Transverse colon (tissue), 4 donors: ENCODE measurements at regions not wholly inside any gene's neighbourhood (a gene's known extent, or its start where the extent isn't known, plus 50 kb on each side); places are given as distances from the start of the nearest gene placed in this dataset.
"Not testable (repeated sequence)": the region's sequence is repeated elsewhere in the genome, so short reads cannot be mapped to it uniquely, and the experiment has no call there.

Experiments used
- DNase-seq: peaks from one replicate; pipeline ENCODE4 v3.0.0-alpha.2; 2019
- H3K27ac ChIP-seq, 4 donors: fragments of 200-600 bp; sonication (generic); 2 replicates each; pipeline ENCODE4 v1.5.1; 2016 to 2018; ENCODE audit warnings: inconsistent platforms in 4 of 4
- H3K27me3 ChIP-seq: fragments of 200-600 bp; sonication (generic); 2 replicates; pipeline ENCODE4 v1.5.1; 2017; ENCODE audit warnings: inconsistent platforms
- H3K36me3 ChIP-seq, 4 donors: fragments of 200-600 bp; sonication (generic); 2 replicates each; pipeline ENCODE4 v1.5.1; 2017 to 2019; ENCODE audit warnings: inconsistent platforms in 4 of 4
- H3K4me1 ChIP-seq, 4 donors: fragments of 200-600 bp; sonication (generic); 2 replicates each; pipeline ENCODE4 v1.5.1; 2017 to 2020; ENCODE audit warnings: inconsistent platforms in 4 of 4
- H3K4me3 ChIP-seq, 4 donors: fragments of 200-600 bp; sonication (generic); 1 replicate in 1 of 4; 2 replicates in 3 of 4; pipeline versions ENCODE4 v1.5.1 to v1.6.1; 2017 to 2019; ENCODE audit warnings: inconsistent platforms in 4 of 4
- H3K9me3 ChIP-seq, 2 donors: fragments of 200-600 bp; sonication (generic); 2 replicates each; pipeline ENCODE4 v1.5.1; 2017 to 2019; ENCODE audit warnings: inconsistent platforms in 2 of 2
- CTCF ChIP-seq, 5 experiments: fragments of 200-600 bp in 3 of 5; fragments of 450-650 bp in 2 of 5; sonication (generic) in 3 of 5; IDR thresholded peaks; 1 replicate in 2 of 5; 2 replicates in 3 of 5; pipeline ENCODE4 v1.5.1; 2016 to 2017; ENCODE audit warnings: antibody characterized with exemption in 5 of 5, inconsistent platforms in 3 of 5, mild to moderate bottlenecking in 2 of 5, moderate library complexity in 1 of 5
- EP300 ChIP-seq: sonication (generic); formaldehyde crosslinking; IDR thresholded peaks from one replicate; pipeline ENCODE4 v1.6.1; 2017; ENCODE audit warnings: antibody characterized with exemption, low read depth
- POLR2A ChIP-seq: fragments of 450-650 bp; IDR thresholded peaks from one replicate; pipeline ENCODE4 v1.6.1; 2016; ENCODE audit warnings: antibody characterized with exemption, mild to moderate bottlenecking, moderate library complexity
- POLR2AphosphoS5 ChIP-seq, 3 donors: sonication (generic); formaldehyde crosslinking; IDR thresholded peaks; one replicate each; pipeline ENCODE4 v1.6.1; 2016; ENCODE audit warnings: antibody characterized with exemption in 3 of 3
- WGBS, 2 donors: methylation state at CpG; one replicate each; pipeline ENCODE4 v1.1.5; 2018; ENCODE audit warnings: low coverage in 1 of 2; 5-methylcytosine and 5-hydroxymethylcytosine counted together
- in situ Hi-C, 4 donors: fragments of 200-750 bp; cut with MboI; loops; one replicate each; pipeline versions ENCODE4 v1.15.0 to v1.15.1; 2017; ENCODE audit warnings: low sequenced_read_pairs in 3 of 4, low pct_ligation_motif_present in 1 of 4, low pct_unique_long_range_greater_than_20kb in 1 of 4
- intact Hi-C: fragments of 100-400 bp; cut with DNase I; formaldehyde crosslinking; loops from one replicate; pipeline ENCODE4 v1.15.1; 2023; ENCODE audit warnings: low total_unique reads

GRCh38 chr11:37282367-37282766, 684.3 kb upstream of the RAG2 start:
- H3K9me3 ChIP-seq, result no peaks in the 10 kb centered on the region
- in situ Hi-C loops, result no loop called here

GRCh38 chr11:37280200-37280599, 682.2 kb upstream of the RAG2 start:
- TF ChIP-seq CTCF (IDR thresholded peaks at IDR 0.05), result no peak
- TF ChIP-seq POLR2AphosphoS5 (IDR thresholded peaks at IDR 0.05), result no peak
- no peak for TF ChIP-seq POLR2A
- no peak for TF ChIP-seq EP300
- Histone ChIP-seq H3K27me3 (no peaks in the 10 kb centered on the region), H3K9me3 (no peaks in the 10 kb centered on the region), H3K27ac (no peak overlapping the region), H3K36me3 (no peaks in the 10 kb centered on the region), H3K4me1 (no peaks in the 10 kb centered on the region), H3K4me3 (no peak overlapping the region)
- intact Hi-C loops (no loop called here), in situ Hi-C loops (no loop called here)
- WGBS, 2 donors, result 79 to 80% methylated on average over 2 of the region's 2 CpGs
- DNase-seq, result no peak

More at GRCh38 chr11:37282367-37282766, 684.3 kb upstream of the RAG2 start:
- Histone ChIP-seq H3K4me3 (no peak overlapping the region), H3K27ac (no peak overlapping the region), H3K36me3 (no peaks in the 10 kb centered on the region), H3K4me1 (no peaks in the 10 kb centered on the region), H3K27me3 (no peaks in the 10 kb centered on the region)
- intact Hi-C loops, result no loop called here
- TF ChIP-seq CTCF (IDR thresholded peaks at IDR 0.05) (no peak), POLR2A (no peak), EP300 (no peak), POLR2AphosphoS5 (IDR thresholded peaks at IDR 0.05) (no peak)
- no peak for DNase-seq

GRCh38 chr11:37277896-37278465, 679.9 kb upstream of the RAG2 start:
- Histone ChIP-seq H3K36me3 (no peaks in the 10 kb centered on the region), H3K4me1 (no peaks in the 10 kb centered on the region), H3K4me3 (no peak overlapping the region), H3K9me3 (no peaks in the 10 kb centered on the region), H3K27ac (no peak overlapping the region), H3K27me3 (no peaks in the 10 kb centered on the region)
- TF ChIP-seq CTCF (IDR thresholded peaks at IDR 0.05) (no peak), POLR2A (no peak), EP300 (no peak), POLR2AphosphoS5 (IDR thresholded peaks at IDR 0.05) (no peak)
- no peak for DNase-seq
- in situ Hi-C loops (no loop called here), intact Hi-C loops (no loop called here)
- 82 to 86% methylated on average over 3 of the region's 3 CpGs for WGBS, 2 donors

- H3K27me3 ChIP-seq, result no peaks in the 10 kb centered on the region
- H3K27ac ChIP-seq, result no peak overlapping the region
- intact Hi-C loops, result no loop called here
- H3K9me3 ChIP-seq, result peaks cover 0 to 4% of the 10 kb centered on the region in 2 donors
- H3K36me3 ChIP-seq, result no peaks in the 10 kb centered on the region
- DNase-seq, result no peak
- in situ Hi-C loops, result no loop called here
- no peak for TF ChIP-seq POLR2A
- no peaks in the 10 kb centered on the region for H3K4me1 ChIP-seq
- H3K4me3 ChIP-seq, result no peak overlapping the region
- 37 to 64% methylated on average over 4 of the region's 4 CpGs for WGBS, 2 donors
Observed at GRCh38 chr11:37264783-37265182, 666.7 kb upstream of the RAG2 start.

GRCh38 chr11:37264060-37264459, 666.0 kb upstream of the RAG2 start:
- WGBS, 2 donors, result 43 to 60% methylated on average over 1 of the region's 1 CpG
- no peaks in the 10 kb centered on the region for H3K27me3 ChIP-seq
- TF ChIP-seq EP300 (no peak), POLR2A (no peak), CTCF (IDR thresholded peaks at IDR 0.05) (no peak), POLR2AphosphoS5 (IDR thresholded peaks at IDR 0.05) (no peak)
- no peak overlapping the region for H3K27ac ChIP-seq
- H3K9me3 ChIP-seq, result peaks cover 0 to 4% of the 10 kb centered on the region in 2 donors
- H3K4me1 ChIP-seq, result no peaks in the 10 kb centered on the region
- H3K36me3 ChIP-seq, result no peaks in the 10 kb centered on the region
- H3K4me3 ChIP-seq, result no peak overlapping the region
- in situ Hi-C loops, result no loop called here
- intact Hi-C loops, result no loop called here
- no peak for DNase-seq

GRCh38 chr11:37263467-37263866, 665.4 kb upstream of the RAG2 start:
- H3K36me3 ChIP-seq, H3K9me3 ChIP-seq, DNase-seq, H3K4me1 ChIP-seq, intact Hi-C loops, H3K27ac ChIP-seq, in situ Hi-C loops, H3K27me3 ChIP-seq, H3K4me3 ChIP-seq: not testable (repeated sequence)
- 76 to 77% methylated on average over 9 of the region's 9 CpGs for WGBS, 2 donors
